ENCODE measurements at regions not wholly inside any gene's neighbourhood (a gene's known extent, or its start where the extent isn't known, plus 50 kb on each side); places are given as distances from the start of the nearest gene placed in this dataset.

DNA sequence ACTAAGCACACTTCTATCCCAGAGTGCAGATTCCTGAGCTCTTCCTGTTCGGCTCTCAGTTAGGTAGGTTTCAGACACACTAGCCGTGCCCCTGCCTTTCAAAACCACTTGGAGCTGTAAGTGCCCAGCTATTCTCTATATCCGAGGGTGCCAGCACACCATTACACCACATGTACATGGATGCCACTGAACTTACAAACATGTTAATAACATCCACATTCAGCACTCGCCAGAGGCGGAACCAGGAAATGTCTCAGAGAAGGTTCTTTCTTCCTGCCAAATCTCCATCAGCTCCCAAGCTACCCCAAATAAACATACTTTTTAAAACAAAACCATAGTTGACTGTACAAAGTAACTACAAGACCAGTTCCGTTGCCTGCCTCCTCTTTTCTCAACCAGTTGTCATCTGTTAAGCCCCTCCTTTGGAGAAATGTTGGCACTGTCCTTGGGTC is 78.4 kb upstream of the CTTNBP2NL start:
- TF ChIP-seq POLR2A (IDR thresholded peaks at IDR 0.05; ENCODE audit: low read depth, low read length) (no peak), POLR2AphosphoS5 (IDR thresholded peaks at IDR 0.05; ENCODE audit: low read depth, low read length) (no peak)
